ENCODE measurements at regions not wholly inside any gene's neighbourhood (a gene's known extent, or its start where the extent isn't known, plus 50 kb on each side); places are given as distances from the start of the nearest gene placed in this dataset.

DNA sequence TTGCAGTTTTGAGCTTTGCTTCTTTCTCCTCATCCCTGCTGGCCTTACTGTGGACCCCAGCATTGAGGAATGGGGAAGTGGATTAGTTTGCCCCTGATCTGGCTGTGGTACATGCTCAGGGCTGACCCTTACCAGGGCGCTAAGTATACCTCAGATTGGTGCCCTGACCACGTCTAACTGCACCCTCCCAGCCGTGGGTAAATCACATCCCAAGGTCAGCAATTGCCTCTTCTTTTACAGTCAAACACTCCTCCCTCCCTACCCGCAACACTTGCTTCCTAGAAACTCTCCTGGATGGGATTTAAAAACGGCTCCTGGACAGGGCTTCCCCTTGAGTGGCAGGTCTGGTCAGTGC lies 437.9 kb downstream of the NR2F2 start:
- TF ChIP-seq, protein P1, sequence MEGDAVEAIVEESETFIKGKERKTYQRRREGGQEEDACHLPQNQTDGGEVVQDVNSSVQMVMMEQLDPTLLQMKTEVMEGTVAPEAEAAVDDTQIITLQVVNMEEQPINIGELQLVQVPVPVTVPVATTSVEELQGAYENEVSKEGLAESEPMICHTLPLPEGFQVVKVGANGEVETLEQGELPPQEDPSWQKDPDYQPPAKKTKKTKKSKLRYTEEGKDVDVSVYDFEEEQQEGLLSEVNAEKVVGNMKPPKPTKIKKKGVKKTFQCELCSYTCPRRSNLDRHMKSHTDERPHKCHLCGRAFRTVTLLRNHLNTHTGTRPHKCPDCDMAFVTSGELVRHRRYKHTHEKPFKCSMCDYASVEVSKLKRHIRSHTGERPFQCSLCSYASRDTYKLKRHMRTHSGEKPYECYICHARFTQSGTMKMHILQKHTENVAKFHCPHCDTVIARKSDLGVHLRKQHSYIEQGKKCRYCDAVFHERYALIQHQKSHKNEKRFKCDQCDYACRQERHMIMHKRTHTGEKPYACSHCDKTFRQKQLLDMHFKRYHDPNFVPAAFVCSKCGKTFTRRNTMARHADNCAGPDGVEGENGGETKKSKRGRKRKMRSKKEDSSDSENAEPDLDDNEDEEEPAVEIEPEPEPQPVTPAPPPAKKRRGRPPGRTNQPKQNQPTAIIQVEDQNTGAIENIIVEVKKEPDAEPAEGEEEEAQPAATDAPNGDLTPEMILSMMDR (IDR thresholded peaks at IDR 0.05; ENCODE audit: low read depth, low read length), result no peak
- H3K4me3 ChIP-seq (replicated peaks in 1 of 2; ENCODE audit: low read depth in 2 of 2, low read length in 2 of 2), result no peak overlapping the region
- DNase-seq (ENCODE audit: low read depth in 2 of 2), result no peak

GRCh38 chr15:96771035-96771434 lies 440.5 kb downstream of the NR2F2 start:
- no peak for DNase-seq (ENCODE audit: low read depth in 2 of 2)
- no peak overlapping the region for H3K4me3 ChIP-seq (replicated peaks in 1 of 2; ENCODE audit: low read depth in 2 of 2, low read length in 2 of 2)
- TF ChIP-seq, protein P1 (IDR thresholded peaks at IDR 0.05; ENCODE audit: low read depth, low read length), result no peak

DNA sequence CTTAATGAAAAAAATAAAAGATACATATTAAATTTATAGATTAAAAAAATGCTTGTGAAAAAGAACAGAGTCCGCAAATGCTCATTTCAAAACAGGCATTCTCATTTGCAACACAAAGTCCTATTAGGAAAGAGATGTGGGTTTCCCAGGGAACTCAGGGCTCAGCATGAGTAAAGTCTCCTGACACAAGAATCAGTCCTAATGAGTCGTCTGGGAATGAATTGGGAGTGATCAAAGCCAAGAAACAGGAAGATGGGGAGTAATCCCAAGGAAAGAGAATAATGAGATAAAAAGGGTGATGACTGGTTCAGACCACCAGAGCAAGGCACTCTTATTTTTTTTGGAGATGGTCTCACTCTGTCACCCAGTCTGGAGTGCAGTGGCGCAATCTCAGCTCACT lies 443.7 kb downstream of the NR2F2 start:
- no peak for DNase-seq (ENCODE audit: low read depth in 2 of 2)
- TF ChIP-seq, protein P1 (IDR thresholded peaks at IDR 0.05; ENCODE audit: low read depth, low read length), result no peak
- H3K4me3 ChIP-seq (replicated peaks in 1 of 2; ENCODE audit: low read depth in 2 of 2, low read length in 2 of 2), result no peak overlapping the region

DNA sequence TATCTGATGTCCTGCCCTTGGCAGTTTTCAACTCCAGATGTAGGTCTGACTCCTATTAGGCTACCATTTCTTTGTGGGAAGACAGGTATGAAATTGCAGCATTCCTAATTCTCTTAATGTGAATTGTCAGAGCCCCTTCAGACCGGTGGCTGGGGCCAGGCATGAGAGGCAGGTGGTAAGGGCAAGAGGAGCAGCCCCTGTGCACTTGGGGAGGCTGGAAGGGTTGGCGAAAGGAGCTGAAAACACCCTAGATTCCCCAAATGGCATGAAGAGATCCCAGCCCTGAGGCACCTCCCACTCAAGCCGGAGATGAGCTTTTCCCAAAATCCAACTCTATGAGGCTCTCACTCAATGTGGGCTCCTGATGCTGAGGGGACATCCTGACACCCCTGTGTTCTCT lies 453.2 kb downstream of the NR2F2 start:
- H3K4me3 ChIP-seq (replicated peaks in 1 of 2; ENCODE audit: low read depth in 2 of 2, low read length in 2 of 2), result no peak overlapping the region
- DNase-seq (ENCODE audit: low read depth in 2 of 2), result no peak

GRCh38 chr15:96790004-96790403 lies 459.5 kb downstream of the NR2F2 start:
- no peak overlapping the region for H3K4me3 ChIP-seq (replicated peaks in 1 of 2; ENCODE audit: low read depth in 2 of 2, low read length in 2 of 2)
- TF ChIP-seq, protein P1 (IDR thresholded peaks at IDR 0.05; ENCODE audit: low read depth, low read length), result no peak
- DNase-seq (ENCODE audit: low read depth in 2 of 2), result no peak

More for the DNA sequence above, 453.2 kb downstream of the NR2F2 start:
- TF ChIP-seq, protein P1 (IDR thresholded peaks at IDR 0.05; ENCODE audit: low read depth, low read length), result no peak

- no peak for DNase-seq (ENCODE audit: low read depth in 2 of 2)
- TF ChIP-seq, protein P1 (IDR thresholded peaks at IDR 0.05; ENCODE audit: low read depth, low read length), result no peak
- no peak overlapping the region for H3K4me3 ChIP-seq (replicated peaks in 1 of 2; ENCODE audit: low read depth in 2 of 2, low read length in 2 of 2)
Observed at GRCh38 chr15:96792216-96792615, 461.7 kb downstream of the NR2F2 start.

- TF ChIP-seq, protein P1 (IDR thresholded peaks at IDR 0.05; ENCODE audit: low read depth, low read length), result no peak
- DNase-seq (ENCODE audit: low read depth in 2 of 2), result no peak
- H3K4me3 ChIP-seq (replicated peaks in 1 of 2; ENCODE audit: low read depth in 2 of 2, low read length in 2 of 2), result no peak overlapping the region
Observed at GRCh38 chr15:96796841-96797240, 466.3 kb downstream of the NR2F2 start.

Data from cardiac fibroblast (primary cell).